HG02840 (cell line): ENCODE measurements at regions not wholly inside any gene's neighbourhood (a gene's known extent, or its start where the extent isn't known, plus 50 kb on each side); places are given as distances from the start of the nearest gene placed in this dataset.
"Not testable (repeated sequence)": the region's sequence is repeated elsewhere in the genome, so short reads cannot be mapped to it uniquely, and the experiment has no call there.

Experiments
- ATAC-seq: cut with Tn5 transposase; IDR thresholded peaks from one replicate; pipeline ENCODE4 v1.9.1; 2021; ENCODE audit warnings: mild to moderate bottlenecking, moderate library complexity, moderate number of reproducible peaks; ENCODE audit not compliant: unreplicated experiment, low FRiP score

GRCh38 chr9:89943309-89943708 lies 338.5 kb downstream of the GADD45G start:
- no peak for ATAC-seq

DNA sequence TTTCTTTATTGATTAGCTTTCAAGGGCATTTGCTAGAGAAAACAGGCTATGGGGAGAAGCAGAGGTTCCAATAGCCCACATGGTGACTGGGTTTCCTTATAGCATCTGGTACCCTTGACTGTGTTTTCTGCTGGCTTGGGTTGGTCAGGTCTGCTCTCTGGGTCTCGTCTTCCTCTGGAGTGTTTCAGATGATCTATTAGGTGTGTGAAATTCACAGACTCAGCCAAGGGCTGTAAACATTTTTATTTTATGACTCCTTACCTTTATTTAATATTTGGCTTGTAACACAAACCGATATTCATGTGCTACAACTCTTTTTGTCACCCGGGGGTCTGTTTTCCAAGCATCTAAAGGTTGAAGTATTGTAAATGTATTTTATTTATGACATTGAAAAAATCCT lies 338.9 kb downstream of the GADD45G start:
- no peak for ATAC-seq

DNA sequence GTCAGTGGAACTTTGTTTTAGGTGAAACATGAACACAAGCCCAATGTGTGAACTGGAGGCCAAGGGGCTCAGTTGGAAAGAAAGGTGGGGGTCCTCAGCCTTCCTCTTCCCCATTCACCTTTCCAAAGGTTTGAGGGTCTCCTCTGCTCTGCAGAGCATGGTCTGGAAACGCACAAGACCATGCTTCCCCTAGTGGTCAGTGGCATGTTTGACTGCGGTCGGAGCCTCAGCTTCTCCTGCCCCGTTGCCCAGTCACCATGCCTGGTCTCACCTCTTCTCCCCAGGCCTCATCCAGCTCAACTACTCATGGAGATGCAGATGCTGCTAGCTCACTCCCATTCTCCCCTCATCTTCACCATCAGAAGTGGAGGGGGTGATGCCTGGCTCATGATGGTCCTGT lies 340.3 kb downstream of the GADD45G start:
- no peak for ATAC-seq

GRCh38 chr9:89946741-89947140 lies 341.9 kb downstream of the GADD45G start:
- no peak for ATAC-seq

- ATAC-seq: no peak
Measured at GRCh38 chr9:89949111-89949510, 344.3 kb downstream of the GADD45G start.

- no peak for ATAC-seq
Measured at GRCh38 chr9:89951675-89952074, 346.9 kb downstream of the GADD45G start.

DNA sequence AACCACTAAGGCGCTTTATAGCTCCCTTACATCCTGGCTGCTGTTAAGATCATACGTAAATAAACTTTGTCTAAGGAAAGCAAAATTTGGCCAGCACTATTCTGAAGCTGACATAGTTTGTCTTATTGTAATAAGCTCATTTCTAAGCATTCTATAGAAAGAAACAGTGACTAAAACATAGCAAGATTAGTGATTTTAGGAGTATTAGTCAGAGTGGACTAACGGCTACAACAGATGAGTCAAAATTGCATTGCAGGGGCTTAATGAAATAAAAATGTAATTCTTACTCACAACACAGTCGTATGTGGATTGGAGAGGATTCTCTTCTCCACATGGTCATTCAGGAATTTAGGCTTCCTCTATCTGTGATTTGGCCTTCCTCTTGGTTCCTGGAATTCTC lies 347.6 kb downstream of the GADD45G start:
- ATAC-seq: no peak

DNA sequence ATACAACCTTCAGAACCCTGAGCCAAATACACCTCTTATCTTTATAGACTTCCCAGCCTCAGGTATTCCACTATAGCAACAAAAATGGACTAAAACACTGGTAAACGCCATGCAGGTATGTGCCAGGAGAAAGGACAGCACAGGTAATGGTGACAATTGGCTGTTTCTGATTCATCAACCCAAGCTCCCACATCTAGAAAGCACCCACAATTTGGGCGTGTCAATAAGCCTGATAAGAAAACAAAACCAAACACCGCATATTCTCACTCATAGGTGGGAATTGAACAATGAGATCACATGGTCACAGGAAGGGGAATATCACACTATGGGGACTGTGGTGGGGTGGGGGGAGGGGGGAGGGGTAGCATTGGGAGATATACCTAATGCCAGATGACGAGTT lies 348.5 kb downstream of the GADD45G start:
- ATAC-seq: not testable (repeated sequence)

DNA sequence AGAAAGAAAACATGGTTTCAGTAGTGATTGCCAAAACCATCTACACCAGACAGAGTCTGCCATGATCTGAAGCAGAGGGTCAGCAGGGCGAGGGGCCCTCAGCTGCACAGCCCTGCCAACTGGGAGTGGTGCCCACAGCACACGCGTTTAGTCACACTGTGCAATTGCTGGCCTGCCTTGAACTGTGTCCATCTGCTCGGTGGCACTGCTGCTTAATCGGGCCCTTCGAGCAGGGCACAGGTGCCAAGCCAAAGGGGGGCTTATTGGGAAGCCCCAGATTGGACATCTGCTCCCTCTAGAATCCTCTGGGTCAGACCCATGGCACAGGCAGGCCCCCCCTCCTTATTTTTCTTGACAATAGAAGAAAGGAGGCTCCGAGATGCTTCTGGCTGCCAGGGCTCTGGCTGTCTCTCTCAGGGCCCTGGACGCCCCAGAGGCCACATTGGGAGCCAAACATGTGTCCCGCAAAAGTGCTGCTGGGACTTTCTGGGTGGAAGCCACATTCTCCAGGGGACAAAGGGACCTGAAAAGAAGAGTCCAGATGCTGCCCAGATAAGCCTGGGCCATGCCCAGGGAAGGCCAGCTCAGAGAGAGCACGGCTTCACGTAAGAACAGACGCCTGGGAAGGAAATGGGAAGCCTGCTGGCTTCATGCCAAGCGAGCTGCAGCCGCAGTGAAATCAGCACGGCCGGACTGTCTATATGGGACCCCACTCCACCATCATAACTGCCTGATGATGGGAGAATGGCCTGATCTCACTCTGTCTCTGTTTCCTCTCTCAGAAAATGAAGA lies 349.2 kb downstream of the GADD45G start:
- no peak for ATAC-seq

DNA sequence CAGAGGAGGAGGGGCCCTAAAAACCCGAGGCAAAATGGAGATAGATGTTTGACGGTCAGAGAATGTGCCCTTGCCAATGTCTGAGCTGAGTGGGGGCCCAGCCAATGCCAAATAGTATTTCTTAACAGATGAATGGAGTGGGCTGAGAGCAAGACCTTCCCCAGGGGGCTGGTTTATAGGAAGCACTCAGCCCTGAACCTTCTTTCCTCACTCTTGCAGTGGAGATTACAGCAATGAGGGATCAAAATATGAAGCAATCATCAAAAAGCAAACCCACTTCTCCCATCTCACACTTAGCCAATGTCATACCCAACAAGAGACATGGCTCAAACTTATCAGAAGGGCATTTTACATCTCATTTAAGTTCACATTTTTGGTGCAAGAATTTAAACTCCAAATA lies 350.3 kb downstream of the GADD45G start:
- ATAC-seq: no peak

DNA sequence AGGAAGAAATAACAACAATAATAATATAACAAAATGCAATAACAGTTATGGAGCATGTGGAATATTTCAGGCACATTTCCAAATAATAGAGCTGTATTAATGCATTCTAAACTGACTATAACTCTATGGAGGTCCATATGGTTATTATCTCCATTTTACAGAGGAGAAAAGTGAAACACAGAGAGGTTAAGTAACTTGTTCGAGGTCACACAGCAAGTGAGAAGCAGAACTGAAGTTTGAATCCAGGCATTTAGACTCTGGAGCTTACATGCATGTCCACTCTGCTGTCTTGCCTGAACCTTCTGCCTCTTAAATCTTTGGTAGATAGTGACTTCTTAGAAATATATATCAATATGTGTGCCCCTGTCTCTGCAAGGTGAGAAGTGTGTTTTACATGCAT lies 350.8 kb downstream of the GADD45G start:
- ATAC-seq: no peak

GRCh38 chr9:89956331-89956730 lies 351.5 kb downstream of the GADD45G start:
- ATAC-seq: no peak

GRCh38 chr9:89956907-89957306 lies 352.1 kb downstream of the GADD45G start:
- no peak for ATAC-seq

- no peak for ATAC-seq
Measured at GRCh38 chr9:89958086-89958485, 353.3 kb downstream of the GADD45G start.

- ATAC-seq: no peak
Measured at GRCh38 chr9:89961616-89962341, 357.0 kb downstream of the GADD45G start.

DNA sequence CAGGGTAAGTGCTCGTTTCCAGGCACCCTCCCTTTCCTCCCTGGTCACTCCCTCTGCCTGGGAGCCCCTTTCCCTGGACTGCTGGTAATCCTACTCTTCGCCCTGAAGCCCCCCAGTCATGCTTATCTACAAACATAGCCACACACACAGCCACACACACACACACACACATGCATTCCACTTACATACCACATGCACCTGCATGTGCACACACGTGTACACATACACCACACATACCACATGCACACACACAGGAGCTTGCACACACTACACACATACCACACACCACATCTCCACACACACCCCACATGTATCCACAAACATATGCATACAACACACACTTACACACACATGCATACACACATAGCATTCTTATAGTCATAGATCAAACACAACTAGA lies 358.5 kb downstream of the GADD45G start:
- ATAC-seq: no peak

DNA sequence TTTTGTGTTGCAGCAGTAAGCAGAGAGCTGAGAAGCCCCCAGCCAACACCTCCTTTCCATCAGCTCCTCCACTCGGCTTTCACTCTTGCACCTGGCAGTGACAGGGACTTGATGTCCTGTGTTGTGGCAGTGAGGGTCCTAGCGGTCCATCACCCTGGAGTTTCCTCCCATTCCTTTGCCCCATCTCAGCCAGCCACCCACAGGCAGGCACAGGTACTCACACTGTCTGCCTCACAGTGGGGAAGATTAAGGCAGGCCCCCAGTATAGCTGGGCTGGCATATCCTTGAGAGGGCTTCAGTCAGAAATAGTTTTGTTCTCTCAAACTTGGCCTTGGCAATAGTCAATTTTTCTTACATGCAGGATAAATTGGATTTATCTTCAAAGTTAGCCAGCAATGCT lies 362.7 kb downstream of the GADD45G start:
- no peak for ATAC-seq

- no peak for ATAC-seq
Measured at GRCh38 chr9:89969156-89969675, 364.4 kb downstream of the GADD45G start.

- ATAC-seq: no peak
Measured at GRCh38 chr9:89969881-89970639, 365.2 kb downstream of the GADD45G start.

DNA sequence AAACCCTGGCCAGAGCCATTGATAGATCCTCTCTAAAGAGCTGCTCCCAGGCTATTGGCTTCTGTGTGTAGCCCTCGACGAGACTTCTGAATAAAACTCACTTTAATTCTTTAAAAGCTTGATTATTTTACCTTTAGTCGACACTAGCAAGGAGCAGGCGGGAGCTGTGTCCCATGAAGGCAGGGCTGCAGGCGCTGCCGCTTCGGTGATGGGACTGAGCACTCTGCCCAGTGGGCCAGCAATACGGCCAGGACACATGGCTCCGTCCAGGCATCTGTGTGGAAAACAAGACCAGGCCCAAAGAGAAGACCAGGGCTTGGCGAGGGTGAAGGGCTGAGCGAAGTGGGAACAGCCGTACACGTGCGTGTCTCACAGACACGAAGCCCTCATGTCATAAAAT lies 365.9 kb downstream of the GADD45G start:
- ATAC-seq: no peak

GRCh38 chr9:89972535-89972934 lies 367.7 kb downstream of the GADD45G start:
- ATAC-seq: no peak
